GM23338 (cell line): ENCODE measurements at regions not wholly inside any gene's neighbourhood (a gene's known extent, or its start where the extent isn't known, plus 50 kb on each side); places are given as distances from the start of the nearest gene placed in this dataset.

Experiments
- ATAC-seq: fragments of 200-7000 bp; cut with Tn5 transposase; 3 replicates; pipeline ENCODE4 v1.9.1; 2020
- DNase-seq: peaks from one replicate; pipeline ENCODE4 v3.0.0-alpha.2; 2015; ENCODE audit warnings: low spot score
- H2AFZ ChIP-seq: fragments of 200-600 bp; sonication (generic); 2 replicates; pipeline ENCODE4 v1.8.0; 2016; ENCODE audit warnings: antibody characterized with exemption, mild to moderate bottlenecking, moderate library complexity
- H3F3A ChIP-seq: fragments of 200-600 bp; sonication (generic); replicated peaks from 2 replicates; pipeline ENCODE4 v1.8.0; 2017; ENCODE audit warnings: antibody characterized with exemption, mixed run types, low read depth
- H3K27ac ChIP-seq: fragments of 200-600 bp; sonication (generic); 2 replicates; pipeline ENCODE4 v1.6.1; 2016; ENCODE audit warnings: low read depth
- H3K27me3 ChIP-seq: fragments of 200-600 bp; sonication (generic); 2 replicates; pipeline ENCODE4 v1.8.0; 2016; ENCODE audit warnings: mild to moderate bottlenecking, mixed run types, moderate library complexity; ENCODE audit not compliant: insufficient read depth
- H3K36me3 ChIP-seq: fragments of 200-600 bp; sonication (generic); 2 replicates; pipeline ENCODE4 v1.8.0; 2016; ENCODE audit warnings: mild to moderate bottlenecking; ENCODE audit not compliant: insufficient read depth
- H3K4me1 ChIP-seq: fragments of 200-600 bp; sonication (generic); 2 replicates; pipeline ENCODE4 v1.8.0; 2016; ENCODE audit warnings: mild to moderate bottlenecking, moderate library complexity; ENCODE audit not compliant: insufficient read depth
- H3K4me2 ChIP-seq: fragments of 200-600 bp; sonication (generic); 2 replicates; pipeline ENCODE4 v1.7.1; 2017; ENCODE audit warnings: mixed run types
- H3K4me3 ChIP-seq: fragments of 200-600 bp; sonication (generic); 2 replicates; pipeline ENCODE4 v1.6.1; 2016; ENCODE audit warnings: mixed run types
- H3K79me2 ChIP-seq: fragments of 200-600 bp; sonication (generic); replicated peaks from 2 replicates; pipeline ENCODE4 v1.8.0; 2017; ENCODE audit warnings: mild to moderate bottlenecking; ENCODE audit not compliant: insufficient read depth
- H3K9me2 ChIP-seq: fragments of 200-600 bp; sonication (generic); 2 replicates; pipeline ENCODE4 v1.8.0; 2017; ENCODE audit not compliant: insufficient read depth
- H4K20me1 ChIP-seq: fragments of 200-600 bp; sonication (generic); replicated peaks from 2 replicates; pipeline ENCODE4 v1.8.0; 2017; ENCODE audit warnings: mild to moderate bottlenecking; ENCODE audit not compliant: insufficient read depth
- H3K27ac Mint-ChIP-seq: 2 replicates; pipeline ENCODE4 v1.8.0; 2020; ENCODE audit warnings: inconsistent platforms, mild to moderate bottlenecking, moderate library complexity, mixed read lengths
- H3K27me3 Mint-ChIP-seq: 3 replicates; pipeline ENCODE4 v1.8.0; 2022; ENCODE audit warnings: low read depth, mild to moderate bottlenecking, moderate library complexity, mixed read lengths, inconsistent platforms; ENCODE audit not compliant: insufficient read depth, poor library complexity
- H3K36me3 Mint-ChIP-seq: 3 replicates; pipeline ENCODE4 v1.8.0; 2021; ENCODE audit warnings: low read depth, mild to moderate bottlenecking, inconsistent platforms, moderate library complexity, mixed read lengths
- H3K4me1 Mint-ChIP-seq: 3 replicates; pipeline ENCODE4 v1.8.0; 2020; ENCODE audit warnings: mild to moderate bottlenecking, inconsistent platforms, mixed read lengths
- H3K4me3 Mint-ChIP-seq: 3 replicates; pipeline ENCODE4 v1.8.0; 2021; ENCODE audit warnings: moderate library complexity, mild to moderate bottlenecking, inconsistent platforms, mixed read lengths
- H3K9me3 Mint-ChIP-seq: 3 replicates; pipeline ENCODE4 v1.8.0; 2020; ENCODE audit warnings: moderate library complexity, mild to moderate bottlenecking, inconsistent platforms, mixed read lengths
- CREB1 ChIP-seq: fragments of 250-450 bp; sonication (Bioruptor Pico); IDR thresholded peaks from 2 replicates; pipeline ENCODE4 v1.5.0; 2020; ENCODE audit warnings: low read depth, mild to moderate bottlenecking, moderate library complexity
- ETS1 ChIP-seq: IDR thresholded peaks from 2 replicates; pipeline ENCODE4 v1.6.1; 2016; ENCODE audit warnings: antibody characterized with exemption
- EZH2 ChIP-seq: fragments of 200-600 bp; sonication (generic); IDR thresholded peaks from one replicate; pipeline ENCODE4 v1.8.0; 2017; ENCODE audit warnings: antibody characterized with exemption, mild to moderate bottlenecking, low read depth; ENCODE audit not compliant: unreplicated experiment
- EZH2phosphoT487 ChIP-seq: fragments of 200-600 bp; sonication (generic); IDR thresholded peaks from one replicate; pipeline ENCODE4 v1.8.1; 2018; ENCODE audit warnings: antibody characterized with exemption; ENCODE audit not compliant: unreplicated experiment
- JUNB ChIP-seq: IDR thresholded peaks from one replicate; pipeline ENCODE4 v1.6.1; 2016; ENCODE audit warnings: antibody characterized with exemption; ENCODE audit not compliant: unreplicated experiment
- NANOG ChIP-seq: IDR thresholded peaks from 2 replicates; pipeline ENCODE4 v1.6.1; 2016; ENCODE audit warnings: antibody characterized with exemption, borderline replicate concordance
- POLR2AphosphoS5 ChIP-seq: IDR thresholded peaks from 2 replicates; pipeline ENCODE4 v1.6.1; 2016; ENCODE audit warnings: antibody characterized with exemption, low read depth
- STAT1 ChIP-seq: IDR thresholded peaks from one replicate; pipeline ENCODE4 v1.6.1; 2016; ENCODE audit warnings: antibody characterized with exemption; ENCODE audit not compliant: unreplicated experiment
- ZNF114 ChIP-seq: fragments of 250-450 bp; sonication (Bioruptor Pico); IDR thresholded peaks from 2 replicates; pipeline ENCODE4 v1.5.0; 2020; ENCODE audit warnings: mild to moderate bottlenecking, moderate library complexity
- ZNF331 ChIP-seq: fragments of 250-450 bp; sonication (Bioruptor Pico); IDR thresholded peaks from 2 replicates; pipeline ENCODE4 v1.5.0; 2020; ENCODE audit warnings: low read depth, mild to moderate bottlenecking, moderate library complexity
- TF ChIP-seq, protein P1 (sequence below): fragments of 250-450 bp; sonication (Bioruptor Pico); IDR thresholded peaks from 2 replicates; pipeline ENCODE4 v1.5.0; 2020; ENCODE audit warnings: mild to moderate bottlenecking, moderate library complexity
- TF ChIP-seq, protein P2 (sequence below): IDR thresholded peaks from one replicate; pipeline ENCODE4 v1.6.1; 2018; ENCODE audit warnings: antibody characterized with exemption; ENCODE audit not compliant: unreplicated experiment
- TF ChIP-seq, protein P3 (sequence below), 2 experiments: fragments of 200-600 bp in 1 of 2; sonication (generic) in 1 of 2; conservative IDR thresholded peaks; 2 replicates each; pipeline versions ENCODE4 v1.5.1 to v1.6.1; 2016 to 2017; ENCODE audit warnings: antibody characterized with exemption in 2 of 2, low read depth in 2 of 2, mild to moderate bottlenecking in 2 of 2, moderate library complexity in 1 of 2

- no peaks in the 10 kb centered on the region for H3K27me3 ChIP-seq
- H3K4me3 ChIP-seq = no peak overlapping the region
- no peak for DNase-seq
- no peaks in the 10 kb centered on the region; the same call in 2 of the 3 replicates for H3K36me3 Mint-ChIP-seq
- no peaks in the 10 kb centered on the region for H4K20me1 ChIP-seq
- H3K4me3 Mint-ChIP-seq = no peak overlapping the region
- H3K4me2 ChIP-seq = no peak overlapping the region
- no peak overlapping the region for H2AFZ ChIP-seq
- no peaks in the 10 kb centered on the region for H3F3A ChIP-seq
- H3K9me2 ChIP-seq = 0 out of 2 replicates have a peak, but pooled peaks cover 6% of the 10 kb centered on the region
- no peaks in the 10 kb centered on the region for H3K4me1 ChIP-seq
- ATAC-seq = no peak
- no peak overlapping the region for H3K27ac ChIP-seq
- no peaks in the 10 kb centered on the region for H3K4me1 Mint-ChIP-seq
- no peaks in the 10 kb centered on the region for H3K9me3 Mint-ChIP-seq
- H3K27ac Mint-ChIP-seq = no peak overlapping the region
- TF ChIP-seq, protein P1, sequence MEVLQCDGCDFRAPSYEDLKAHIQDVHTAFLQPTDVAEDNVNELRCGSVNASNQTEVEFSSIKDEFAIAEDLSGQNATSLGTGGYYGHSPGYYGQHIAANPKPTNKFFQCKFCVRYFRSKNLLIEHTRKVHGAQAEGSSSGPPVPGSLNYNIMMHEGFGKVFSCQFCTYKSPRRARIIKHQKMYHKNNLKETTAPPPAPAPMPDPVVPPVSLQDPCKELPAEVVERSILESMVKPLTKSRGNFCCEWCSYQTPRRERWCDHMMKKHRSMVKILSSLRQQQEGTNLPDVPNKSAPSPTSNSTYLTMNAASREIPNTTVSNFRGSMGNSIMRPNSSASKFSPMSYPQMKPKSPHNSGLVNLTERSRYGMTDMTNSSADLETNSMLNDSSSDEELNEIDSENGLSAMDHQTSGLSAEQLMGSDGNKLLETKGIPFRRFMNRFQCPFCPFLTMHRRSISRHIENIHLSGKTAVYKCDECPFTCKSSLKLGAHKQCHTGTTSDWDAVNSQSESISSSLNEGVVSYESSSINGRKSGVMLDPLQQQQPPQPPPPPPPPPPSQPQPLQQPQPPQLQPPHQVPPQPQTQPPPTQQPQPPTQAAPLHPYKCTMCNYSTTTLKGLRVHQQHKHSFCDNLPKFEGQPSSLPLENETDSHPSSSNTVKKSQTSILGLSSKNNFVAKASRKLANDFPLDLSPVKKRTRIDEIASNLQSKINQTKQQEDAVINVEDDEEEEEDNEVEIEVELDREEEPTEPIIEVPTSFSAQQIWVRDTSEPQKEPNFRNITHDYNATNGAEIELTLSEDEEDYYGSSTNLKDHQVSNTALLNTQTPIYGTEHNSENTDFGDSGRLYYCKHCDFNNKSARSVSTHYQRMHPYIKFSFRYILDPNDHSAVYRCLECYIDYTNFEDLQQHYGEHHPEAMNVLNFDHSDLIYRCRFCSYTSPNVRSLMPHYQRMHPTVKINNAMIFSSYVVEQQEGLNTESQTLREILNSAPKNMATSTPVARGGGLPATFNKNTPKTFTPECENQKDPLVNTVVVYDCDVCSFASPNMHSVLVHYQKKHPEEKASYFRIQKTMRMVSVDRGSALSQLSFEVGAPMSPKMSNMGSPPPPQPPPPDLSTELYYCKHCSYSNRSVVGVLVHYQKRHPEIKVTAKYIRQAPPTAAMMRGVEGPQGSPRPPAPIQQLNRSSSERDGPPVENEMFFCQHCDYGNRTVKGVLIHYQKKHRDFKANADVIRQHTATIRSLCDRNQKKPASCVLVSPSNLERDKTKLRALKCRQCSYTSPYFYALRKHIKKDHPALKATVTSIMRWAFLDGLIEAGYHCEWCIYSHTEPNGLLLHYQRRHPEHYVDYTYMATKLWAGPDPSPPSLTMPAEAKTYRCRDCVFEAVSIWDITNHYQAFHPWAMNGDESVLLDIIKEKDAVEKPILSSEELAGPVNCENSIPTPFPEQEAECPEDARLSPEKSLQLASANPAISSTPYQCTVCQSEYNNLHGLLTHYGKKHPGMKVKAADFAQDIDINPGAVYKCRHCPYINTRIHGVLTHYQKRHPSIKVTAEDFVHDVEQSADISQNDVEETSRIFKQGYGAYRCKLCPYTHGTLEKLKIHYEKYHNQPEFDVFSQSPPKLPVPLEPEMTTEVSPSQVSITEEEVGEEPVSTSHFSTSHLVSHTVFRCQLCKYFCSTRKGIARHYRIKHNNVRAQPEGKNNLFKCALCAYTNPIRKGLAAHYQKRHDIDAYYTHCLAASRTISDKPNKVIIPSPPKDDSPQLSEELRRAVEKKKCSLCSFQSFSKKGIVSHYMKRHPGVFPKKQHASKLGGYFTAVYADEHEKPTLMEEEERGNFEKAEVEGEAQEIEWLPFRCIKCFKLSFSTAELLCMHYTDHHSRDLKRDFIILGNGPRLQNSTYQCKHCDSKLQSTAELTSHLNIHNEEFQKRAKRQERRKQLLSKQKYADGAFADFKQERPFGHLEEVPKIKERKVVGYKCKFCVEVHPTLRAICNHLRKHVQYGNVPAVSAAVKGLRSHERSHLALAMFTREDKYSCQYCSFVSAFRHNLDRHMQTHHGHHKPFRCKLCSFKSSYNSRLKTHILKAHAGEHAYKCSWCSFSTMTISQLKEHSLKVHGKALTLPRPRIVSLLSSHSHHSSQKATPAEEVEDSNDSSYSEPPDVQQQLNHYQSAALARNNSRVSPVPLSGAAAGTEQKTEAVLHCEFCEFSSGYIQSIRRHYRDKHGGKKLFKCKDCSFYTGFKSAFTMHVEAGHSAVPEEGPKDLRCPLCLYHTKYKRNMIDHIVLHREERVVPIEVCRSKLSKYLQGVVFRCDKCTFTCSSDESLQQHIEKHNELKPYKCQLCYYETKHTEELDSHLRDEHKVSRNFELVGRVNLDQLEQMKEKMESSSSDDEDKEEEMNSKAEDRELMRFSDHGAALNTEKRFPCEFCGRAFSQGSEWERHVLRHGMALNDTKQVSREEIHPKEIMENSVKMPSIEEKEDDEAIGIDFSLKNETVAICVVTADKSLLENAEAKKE = no peak
- TF ChIP-seq CREB1 (CRISPR knock-in tag) (no peak), JUNB (no peak), POLR2AphosphoS5 (no peak), EZH2phosphoT487 (no peak), ZNF331 (no peak), ETS1 (no peak), STAT1 (no peak), NANOG (no peak), EZH2 (no peak), ZNF114 (CRISPR knock-in tag) (no peak)
- TF ChIP-seq, protein P2, sequence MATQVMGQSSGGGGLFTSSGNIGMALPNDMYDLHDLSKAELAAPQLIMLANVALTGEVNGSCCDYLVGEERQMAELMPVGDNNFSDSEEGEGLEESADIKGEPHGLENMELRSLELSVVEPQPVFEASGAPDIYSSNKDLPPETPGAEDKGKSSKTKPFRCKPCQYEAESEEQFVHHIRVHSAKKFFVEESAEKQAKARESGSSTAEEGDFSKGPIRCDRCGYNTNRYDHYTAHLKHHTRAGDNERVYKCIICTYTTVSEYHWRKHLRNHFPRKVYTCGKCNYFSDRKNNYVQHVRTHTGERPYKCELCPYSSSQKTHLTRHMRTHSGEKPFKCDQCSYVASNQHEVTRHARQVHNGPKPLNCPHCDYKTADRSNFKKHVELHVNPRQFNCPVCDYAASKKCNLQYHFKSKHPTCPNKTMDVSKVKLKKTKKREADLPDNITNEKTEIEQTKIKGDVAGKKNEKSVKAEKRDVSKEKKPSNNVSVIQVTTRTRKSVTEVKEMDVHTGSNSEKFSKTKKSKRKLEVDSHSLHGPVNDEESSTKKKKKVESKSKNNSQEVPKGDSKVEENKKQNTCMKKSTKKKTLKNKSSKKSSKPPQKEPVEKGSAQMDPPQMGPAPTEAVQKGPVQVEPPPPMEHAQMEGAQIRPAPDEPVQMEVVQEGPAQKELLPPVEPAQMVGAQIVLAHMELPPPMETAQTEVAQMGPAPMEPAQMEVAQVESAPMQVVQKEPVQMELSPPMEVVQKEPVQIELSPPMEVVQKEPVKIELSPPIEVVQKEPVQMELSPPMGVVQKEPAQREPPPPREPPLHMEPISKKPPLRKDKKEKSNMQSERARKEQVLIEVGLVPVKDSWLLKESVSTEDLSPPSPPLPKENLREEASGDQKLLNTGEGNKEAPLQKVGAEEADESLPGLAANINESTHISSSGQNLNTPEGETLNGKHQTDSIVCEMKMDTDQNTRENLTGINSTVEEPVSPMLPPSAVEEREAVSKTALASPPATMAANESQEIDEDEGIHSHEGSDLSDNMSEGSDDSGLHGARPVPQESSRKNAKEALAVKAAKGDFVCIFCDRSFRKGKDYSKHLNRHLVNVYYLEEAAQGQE = no peak
- TF ChIP-seq, protein P3, sequence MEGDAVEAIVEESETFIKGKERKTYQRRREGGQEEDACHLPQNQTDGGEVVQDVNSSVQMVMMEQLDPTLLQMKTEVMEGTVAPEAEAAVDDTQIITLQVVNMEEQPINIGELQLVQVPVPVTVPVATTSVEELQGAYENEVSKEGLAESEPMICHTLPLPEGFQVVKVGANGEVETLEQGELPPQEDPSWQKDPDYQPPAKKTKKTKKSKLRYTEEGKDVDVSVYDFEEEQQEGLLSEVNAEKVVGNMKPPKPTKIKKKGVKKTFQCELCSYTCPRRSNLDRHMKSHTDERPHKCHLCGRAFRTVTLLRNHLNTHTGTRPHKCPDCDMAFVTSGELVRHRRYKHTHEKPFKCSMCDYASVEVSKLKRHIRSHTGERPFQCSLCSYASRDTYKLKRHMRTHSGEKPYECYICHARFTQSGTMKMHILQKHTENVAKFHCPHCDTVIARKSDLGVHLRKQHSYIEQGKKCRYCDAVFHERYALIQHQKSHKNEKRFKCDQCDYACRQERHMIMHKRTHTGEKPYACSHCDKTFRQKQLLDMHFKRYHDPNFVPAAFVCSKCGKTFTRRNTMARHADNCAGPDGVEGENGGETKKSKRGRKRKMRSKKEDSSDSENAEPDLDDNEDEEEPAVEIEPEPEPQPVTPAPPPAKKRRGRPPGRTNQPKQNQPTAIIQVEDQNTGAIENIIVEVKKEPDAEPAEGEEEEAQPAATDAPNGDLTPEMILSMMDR (conservative IDR thresholded peaks at IDR 0.05; ENCODE audit: low read depth in 2 of 2) = no peak
- H3K79me2 ChIP-seq = no peaks in the 10 kb centered on the region
- H3K36me3 ChIP-seq = no peaks in the 10 kb centered on the region
- no peaks in the 10 kb centered on the region for H3K27me3 Mint-ChIP-seq
Measured at GRCh38 chr3:76879959-76880358, 159.9 kb upstream of the ROBO2 start.
